ENCODE measurements at regions not wholly inside any gene's neighbourhood (a gene's known extent, or its start where the extent isn't known, plus 50 kb on each side); places are given as distances from the start of the nearest gene placed in this dataset.

DNA sequence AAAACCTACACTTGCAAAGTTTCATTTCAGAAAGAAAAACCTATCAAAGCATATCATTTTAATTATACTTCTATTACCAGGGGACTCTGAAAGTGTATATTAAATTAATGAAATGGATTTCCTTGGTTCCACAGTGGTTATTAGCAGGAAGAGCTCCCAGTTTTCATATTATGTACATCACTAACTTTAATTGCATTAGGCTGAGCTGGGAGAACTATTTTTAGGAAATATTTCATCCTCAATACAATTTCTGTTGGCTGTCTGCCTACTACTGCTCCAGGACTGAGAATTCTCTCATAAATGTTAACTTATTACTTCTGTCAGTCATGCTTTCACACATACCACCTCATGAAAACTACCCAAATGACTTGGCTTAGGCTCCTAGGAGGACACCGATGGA is 301.4 kb downstream of the CMPK2 start:
- intact Hi-C loops (cut with DNase I) = no loop called here
- DNase-seq (ENCODE audit: low spot score) = no peak

DNA sequence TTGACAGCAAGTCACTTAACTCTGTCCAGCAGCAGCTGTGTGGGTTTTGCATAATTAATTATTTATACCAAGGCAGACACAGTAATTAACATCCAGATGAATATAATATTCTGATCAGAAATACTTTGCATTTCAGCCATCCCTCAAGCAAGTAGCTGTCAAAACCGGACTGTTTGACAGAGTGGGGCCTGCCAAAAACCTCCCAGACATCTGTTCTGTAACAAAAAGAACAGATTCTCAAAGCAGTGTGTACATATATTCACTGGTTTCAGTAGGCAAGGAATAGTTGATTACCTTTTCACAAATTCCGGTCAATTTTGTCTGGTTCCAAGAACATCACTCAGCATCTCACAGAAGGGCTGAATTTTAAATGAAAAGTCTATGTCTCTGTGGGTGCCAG is 291.6 kb downstream of the CMPK2 start:
- DNase-seq (ENCODE audit: low spot score) = no peak
- intact Hi-C loops (cut with DNase I) = no loop called here

DNA sequence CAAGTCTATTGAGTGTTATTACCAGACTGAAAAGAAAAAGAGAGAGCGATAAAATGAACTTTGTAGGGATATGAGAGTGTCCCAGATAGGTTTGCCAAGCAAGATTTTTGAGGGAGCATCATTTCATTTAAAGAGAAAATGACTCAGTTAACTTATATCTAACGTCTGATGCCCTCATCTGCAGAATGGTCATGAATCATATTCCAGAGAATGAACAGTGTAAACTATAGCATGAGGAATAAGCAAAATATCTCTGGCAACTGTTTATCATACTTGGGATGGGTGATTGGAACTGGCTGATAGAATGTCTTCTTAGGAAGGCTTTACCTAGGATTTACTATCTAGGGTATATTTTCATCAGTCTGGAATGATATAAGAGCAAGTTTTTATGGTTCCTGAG is 289.4 kb downstream of the CMPK2 start:
- intact Hi-C loops (cut with DNase I) = loop anchor here in 1 of 2 donors (5.0 kb wide), 1 partner anchor 1044 kb away; no protein-coding TSS in a partner anchor
- no peak for DNase-seq (ENCODE audit: low spot score)

DNA sequence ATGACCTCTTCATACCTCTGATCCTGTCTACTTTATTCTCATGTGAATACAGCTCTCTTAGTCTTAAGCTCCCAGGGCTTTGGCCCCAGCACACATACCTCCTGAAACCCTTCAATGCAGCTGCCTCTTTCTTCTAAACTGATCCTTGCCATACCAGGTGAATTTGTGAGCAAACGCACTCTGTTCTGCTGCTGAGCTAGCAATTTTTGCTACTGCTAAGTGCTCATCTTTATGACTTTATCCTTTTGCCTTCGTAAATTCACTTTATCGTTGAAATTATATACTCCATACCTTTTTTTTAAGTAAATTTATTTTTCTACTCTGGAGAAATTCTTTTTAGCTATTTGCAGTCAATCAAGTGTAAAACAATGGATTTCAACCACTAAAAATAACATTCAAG is 287.7 kb downstream of the CMPK2 start:
- no peak for DNase-seq (ENCODE audit: low spot score)
- intact Hi-C loops (cut with DNase I) = loop anchor here in 1 of 2 donors (5.0 kb wide), 1 partner anchor 1046 kb away; no protein-coding TSS in a partner anchor

DNA sequence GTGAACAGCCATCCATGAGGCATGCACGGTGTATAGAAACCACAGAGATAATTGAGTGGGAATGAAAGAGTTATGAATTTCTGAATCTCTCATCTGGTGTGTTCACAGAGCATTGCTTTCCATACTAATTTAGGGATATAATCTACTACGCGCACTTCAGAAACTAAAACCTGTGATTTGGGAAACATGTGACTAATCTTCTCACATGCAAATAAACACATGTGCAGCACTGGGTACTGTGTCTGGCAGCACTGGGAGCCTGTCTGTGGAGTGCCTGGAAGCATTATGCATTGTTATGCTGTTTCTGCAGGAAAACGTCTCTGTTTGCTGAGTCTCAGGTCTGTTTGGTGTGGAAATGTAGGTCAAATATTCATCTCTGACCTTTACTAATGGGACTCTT is 287.3 kb downstream of the CMPK2 start:
- intact Hi-C loops (cut with DNase I) = loop anchor here in 1 of 2 donors (5.0 kb wide), 1 partner anchor 1046 kb away; no protein-coding TSS in a partner anchor
- no peak for DNase-seq (ENCODE audit: low spot score)

DNA sequence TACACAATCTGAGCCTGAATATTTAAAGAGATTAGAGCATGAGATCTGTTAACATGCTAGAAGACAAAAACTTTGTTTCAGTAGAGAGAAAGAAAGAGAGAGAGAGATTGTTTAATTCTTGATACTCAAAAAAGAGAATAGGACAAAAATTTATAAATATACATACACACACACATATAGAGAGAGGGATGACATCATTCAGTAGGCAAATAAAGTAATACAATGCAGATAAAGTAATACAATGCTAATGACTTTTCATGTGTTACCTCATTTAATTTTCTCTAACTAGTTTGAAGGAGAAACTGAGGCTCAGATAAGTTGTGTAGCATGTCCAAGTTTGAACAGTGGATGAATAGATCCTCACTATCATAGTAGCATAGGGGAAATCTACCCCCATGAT is 286.4 kb downstream of the CMPK2 start:
- intact Hi-C loops (cut with DNase I) = loop anchor here in 1 of 2 donors (5.0 kb wide), 1 partner anchor 1047 kb away; no protein-coding TSS in a partner anchor
- no peak for DNase-seq (ENCODE audit: low spot score)

DNA sequence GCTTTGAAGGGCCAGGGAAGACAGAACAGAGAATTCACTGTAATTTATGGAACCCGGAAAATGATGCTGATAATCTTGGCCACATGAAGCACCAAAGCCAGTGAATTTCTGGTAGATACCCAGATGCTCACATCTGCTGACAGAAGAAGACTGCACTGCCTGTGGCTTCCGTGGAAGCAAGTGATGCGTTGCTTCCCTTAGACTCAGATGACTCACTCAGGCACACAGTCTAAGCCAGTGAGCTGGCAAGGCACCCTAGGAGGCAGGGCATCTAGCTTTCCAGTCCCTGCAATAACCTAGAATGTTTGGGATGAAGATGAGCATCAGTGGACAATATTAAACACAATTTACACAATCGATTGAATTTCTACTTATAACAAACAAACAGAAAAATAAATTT is 284.7 kb downstream of the CMPK2 start:
- intact Hi-C loops (cut with DNase I) = no loop called here
- DNase-seq (ENCODE audit: low spot score) = no peak

DNA sequence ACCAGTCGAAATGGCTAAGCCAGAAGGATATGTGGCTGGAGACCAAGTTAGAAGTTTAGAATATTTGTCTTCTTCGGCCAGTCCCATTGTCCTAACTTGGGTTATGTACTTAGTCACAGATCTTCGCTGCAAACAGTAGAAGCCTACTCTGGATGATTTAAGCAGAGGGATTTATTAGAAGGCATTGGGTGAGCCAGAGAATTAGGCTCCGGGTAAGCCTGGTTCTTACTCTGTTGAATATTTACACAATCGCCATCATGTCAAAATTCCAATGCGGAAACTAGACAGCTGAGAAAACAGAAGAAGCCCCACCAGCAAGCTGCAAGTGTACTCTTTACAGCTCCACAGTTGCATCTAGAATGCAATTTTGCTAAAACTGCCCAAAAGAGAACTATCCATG is 276.6 kb downstream of the CMPK2 start:
- intact Hi-C loops (cut with DNase I) = no loop called here
- DNase-seq (ENCODE audit: low spot score) = no peak

DNA sequence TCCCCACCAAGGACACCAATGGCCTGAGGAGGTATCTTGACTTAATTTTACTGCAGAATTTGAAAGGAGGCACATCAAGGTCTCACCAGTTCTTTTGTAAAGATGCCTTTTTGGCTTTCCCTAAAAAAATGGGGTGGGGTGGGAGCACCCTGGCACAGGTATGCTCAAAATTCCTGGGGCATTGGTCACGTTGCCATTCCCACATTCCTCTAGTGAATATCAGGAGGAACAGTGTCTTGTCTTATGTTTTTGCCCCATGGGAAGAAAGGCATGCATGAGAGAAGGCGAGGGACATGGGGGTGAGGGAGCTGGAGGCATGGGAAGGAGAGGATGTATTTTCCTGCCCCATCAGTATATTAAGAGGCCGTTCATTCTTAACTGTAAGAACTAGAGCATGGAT is 275.3 kb downstream of the CMPK2 start:
- intact Hi-C loops (cut with DNase I) = no loop called here
- DNase-seq (ENCODE audit: low spot score) = no peak

DNA sequence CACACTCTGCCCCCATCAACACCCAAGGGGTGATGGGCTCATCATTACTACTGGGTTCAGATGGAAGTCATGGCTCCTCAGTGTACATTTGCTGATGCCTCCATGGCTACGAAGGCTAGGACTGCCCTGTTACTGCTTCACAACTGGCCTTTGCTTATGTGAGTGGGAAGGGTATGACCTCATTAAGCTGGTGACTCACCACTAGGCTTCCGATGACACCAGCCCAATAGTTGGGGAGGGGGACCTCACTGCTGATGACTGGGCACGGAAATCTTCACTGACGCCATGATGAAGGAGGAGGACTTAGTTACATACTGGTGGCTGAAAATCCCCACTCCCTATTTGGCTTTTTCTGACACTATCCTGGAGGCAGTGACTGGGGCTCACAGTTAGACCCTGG is 263.2 kb downstream of the CMPK2 start:
- no peak for DNase-seq (ENCODE audit: low spot score)
- intact Hi-C loops (cut with DNase I) = no loop called here

DNA sequence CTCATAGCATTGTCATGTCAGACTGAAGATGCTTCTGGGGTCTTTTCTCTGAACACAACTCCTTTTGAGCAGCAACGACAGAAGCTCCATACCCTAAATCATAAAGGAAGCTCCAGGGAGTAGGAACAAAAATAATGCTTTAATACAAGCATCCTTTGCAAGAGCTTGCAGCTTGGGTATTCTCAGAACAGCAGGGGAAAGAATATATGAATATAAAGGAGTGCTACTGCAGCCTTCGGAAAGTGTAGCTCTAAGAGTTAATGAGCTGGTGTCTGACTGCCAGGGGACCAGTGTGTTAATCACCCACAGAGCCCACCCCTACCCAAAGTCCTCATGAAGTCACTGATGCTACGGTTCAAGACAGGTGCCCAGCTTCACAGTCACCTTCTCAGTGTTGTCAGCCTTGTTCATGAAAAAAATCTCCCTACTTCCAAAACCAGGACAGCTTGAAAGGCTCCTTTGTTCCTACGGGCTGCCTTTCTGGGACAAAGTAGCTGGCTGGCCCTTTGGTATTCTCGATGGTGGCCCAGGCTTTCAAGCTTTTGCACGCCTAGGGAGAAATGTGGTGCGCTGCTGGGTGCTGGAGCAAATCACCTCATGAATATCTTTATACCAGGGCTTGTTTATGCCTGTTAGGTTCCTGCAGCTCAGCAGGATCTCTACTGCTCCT is 259.7 kb downstream of the CMPK2 start:
- DNase-seq (ENCODE audit: low spot score) = no peak
- intact Hi-C loops (cut with DNase I) = no loop called here

DNA sequence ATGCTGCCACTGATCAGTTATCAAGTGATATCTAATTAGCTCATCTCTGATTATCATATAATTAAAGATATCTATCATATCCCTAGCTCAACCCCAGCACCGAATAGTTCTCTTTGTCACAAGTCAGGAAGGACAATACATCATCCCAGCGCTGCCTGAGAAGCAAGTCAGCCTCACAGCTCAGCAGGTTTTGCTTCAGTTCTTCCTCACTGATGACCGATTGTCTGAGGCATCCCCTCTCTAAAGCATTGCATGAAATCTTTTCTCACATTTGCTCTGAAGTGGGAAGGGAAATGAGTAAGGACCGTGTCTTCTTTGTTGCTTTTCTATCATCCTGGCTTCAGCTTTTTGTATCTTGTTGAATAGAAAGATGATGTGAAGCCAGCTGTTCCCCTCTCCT is 247.9 kb downstream of the CMPK2 start:
- intact Hi-C loops (cut with DNase I) = no loop called here

DNA sequence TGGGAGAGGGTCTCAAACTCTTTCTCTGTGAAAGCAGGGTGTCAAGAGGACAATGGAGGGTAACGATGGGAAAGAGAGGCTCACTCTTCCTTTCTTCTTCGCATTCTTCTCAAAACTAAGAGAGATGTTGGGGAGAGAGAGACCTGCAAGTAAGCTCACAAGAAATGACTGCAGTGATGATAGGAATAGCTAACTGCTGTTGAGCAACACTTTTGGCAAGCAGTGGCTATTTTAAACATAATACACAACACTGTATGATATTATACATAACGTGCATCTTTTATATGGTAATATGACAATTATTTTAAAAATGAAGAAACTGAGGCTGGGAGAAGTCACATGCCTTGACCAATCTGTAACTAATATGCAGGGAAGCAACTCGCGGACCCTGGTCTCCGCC is 247.5 kb downstream of the CMPK2 start:
- no peak for DNase-seq (ENCODE audit: low spot score)
- intact Hi-C loops (cut with DNase I) = no loop called here

More for the DNA sequence above, 247.9 kb downstream of the CMPK2 start:
- DNase-seq (ENCODE audit: low spot score) = no peak

DNA sequence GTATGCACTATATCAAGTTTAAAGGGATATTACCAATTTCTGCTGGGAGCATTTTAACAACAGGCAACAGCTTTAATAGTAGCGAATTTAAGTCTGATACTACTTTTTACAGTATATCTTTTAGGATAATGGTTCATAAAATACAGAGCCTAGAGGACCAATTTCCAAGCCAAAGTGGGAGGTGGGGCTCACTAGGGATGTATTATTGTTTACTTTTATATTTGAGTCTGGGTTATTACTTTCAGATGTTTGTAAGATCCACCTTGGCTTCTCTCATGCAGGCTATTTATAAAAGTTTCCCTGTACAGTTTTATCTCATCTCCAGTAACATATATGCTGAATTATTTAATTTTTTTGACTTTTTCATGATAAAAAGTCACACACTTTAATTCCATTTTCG is 242.0 kb downstream of the CMPK2 start:
- no peak for DNase-seq (ENCODE audit: low spot score)
- intact Hi-C loops (cut with DNase I) = no loop called here

DNA sequence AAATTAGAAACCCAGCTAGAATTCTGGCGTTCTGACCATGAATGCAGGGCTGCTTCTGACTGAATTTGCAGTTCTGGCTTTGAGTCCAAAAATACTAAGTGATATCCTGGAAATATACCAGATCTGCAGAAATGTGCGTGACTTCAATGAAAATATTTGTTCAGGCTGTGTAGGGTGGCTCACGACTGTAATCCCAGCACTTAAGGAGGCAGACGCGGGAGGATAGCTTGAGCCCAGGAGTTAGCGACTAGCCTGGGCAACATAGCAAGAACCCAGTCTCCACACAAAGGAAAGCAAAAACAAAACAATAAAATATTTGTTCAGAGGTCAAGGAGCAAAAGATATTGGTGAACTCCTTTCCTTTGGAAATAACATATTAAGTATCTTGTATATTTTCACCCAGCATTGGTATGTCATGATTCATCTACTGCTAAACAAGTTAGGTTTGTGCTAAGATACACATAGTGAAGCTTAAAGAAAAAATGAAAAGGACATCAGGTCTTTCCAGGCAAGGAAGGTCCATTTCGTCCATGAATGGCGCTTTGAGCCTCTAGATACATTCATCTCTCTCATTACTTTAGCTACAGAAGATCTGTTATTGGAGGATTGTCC is 239.2 kb downstream of the CMPK2 start:
- intact Hi-C loops (cut with DNase I) = no loop called here
- DNase-seq (ENCODE audit: low spot score) = no peak

DNA sequence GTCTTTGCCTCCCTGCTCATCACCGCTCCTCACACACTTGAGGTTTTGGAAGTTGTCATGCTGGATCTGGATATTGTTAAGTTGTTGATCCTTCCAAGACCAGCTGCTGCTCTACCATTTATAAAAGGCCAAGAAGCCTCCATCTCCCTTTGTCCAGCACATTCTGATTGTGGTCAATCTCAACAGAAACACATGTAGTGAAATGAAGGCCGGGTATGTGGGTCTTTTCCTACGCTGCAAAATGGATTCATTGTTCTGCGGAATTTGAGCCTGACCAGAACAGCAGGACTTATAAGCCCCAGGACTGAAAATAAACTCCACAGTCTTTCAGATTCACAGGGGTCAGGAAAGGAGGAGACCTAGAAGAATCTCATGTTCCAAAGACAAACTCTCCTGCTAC is 238.4 kb downstream of the CMPK2 start:
- intact Hi-C loops (cut with DNase I) = no loop called here
- DNase-seq (ENCODE audit: low spot score) = no peak

DNA sequence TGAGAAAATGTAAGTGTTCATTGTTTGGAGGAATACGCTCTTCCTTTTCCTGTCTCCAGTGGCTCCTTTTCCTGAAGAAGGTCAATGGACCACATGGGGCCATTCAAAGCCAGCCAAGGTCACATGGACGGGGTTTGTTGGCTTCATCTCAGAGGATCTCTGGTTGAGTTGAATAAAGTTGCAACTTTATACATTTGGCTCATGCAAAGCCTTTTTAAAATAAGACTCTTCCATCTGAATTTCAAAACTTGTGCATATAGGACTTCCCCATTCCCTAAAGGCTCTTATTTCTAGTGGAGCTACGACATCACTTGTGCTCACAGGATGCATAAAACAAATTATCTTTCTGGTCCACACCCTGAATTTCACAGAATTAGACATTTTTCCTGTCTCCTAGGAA is 235.5 kb downstream of the CMPK2 start:
- intact Hi-C loops (cut with DNase I) = no loop called here
- DNase-seq (ENCODE audit: low spot score) = no peak

DNA sequence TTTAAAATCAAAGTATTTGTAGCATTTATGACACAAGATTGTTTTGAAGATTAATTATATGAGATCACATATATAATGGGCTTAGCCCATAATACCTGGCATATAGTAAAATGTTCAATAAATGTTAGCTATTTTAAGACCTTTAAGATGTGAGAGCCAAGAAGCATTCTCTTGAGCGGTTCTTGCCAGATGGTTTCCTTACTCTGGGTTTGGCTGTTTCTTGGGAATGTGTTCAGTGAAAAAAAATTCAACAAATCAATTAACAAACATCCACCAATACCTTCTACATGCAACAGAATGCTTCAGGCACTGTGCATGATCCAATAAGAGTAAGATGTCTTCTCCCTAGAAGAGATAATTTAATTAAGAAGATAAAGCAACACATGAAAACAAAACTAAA is 230.4 kb downstream of the CMPK2 start:
- no peak for DNase-seq (ENCODE audit: low spot score)
- intact Hi-C loops (cut with DNase I) = no loop called here

DNA sequence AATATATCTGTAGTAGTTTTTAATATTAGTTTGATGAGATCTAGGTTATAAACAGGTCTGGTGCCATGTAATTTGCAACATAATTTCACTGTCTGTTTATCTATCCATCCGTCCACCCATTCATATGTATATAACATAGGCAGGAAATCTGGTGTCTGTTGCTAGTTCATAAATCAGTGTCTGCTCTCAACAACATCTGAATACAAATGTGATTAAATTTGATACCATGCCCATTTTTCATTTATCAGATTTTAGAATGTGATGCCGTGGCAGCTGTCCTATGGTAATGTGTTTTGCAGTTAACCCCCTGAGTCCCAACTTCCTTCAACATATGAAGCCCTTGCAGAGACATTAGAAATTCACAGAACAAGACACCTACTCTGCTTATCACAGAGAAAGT is 228.4 kb downstream of the CMPK2 start:
- intact Hi-C loops (cut with DNase I) = no loop called here
- DNase-seq (ENCODE audit: low spot score) = no peak

DNA sequence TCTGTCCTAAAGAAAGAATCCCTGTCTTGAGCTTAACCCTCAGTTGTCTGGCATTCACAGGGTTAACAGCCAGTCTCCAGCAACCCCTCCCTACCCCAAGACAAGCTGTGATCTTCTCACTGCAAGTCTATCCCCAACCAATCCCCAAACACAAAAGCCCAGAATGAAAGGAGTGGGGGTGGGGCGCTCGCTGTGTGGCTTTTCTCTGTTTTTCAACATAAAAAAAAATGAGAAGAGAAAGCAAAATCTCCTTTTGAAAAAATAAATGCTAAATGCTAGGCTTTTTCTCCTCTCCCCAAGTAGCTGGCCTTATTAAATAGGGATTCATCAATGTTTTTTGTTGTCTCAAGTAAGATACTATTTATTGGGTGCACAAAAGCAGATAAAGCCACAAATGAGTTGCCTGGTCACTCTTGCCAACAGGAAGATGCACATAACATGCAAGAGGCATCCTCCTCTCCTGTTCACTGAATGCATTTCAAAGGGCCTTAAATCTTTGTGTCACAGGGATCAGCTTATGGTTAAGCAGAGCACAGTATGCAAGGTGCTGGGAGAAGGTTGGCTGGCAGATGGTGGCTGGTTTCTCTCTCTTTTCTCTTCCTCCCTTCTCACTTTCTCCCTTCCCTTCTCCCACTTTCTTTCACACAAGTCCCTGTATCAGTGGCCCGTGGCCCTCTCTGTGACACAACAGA is 225.6 kb downstream of the CMPK2 start:
- DNase-seq (ENCODE audit: low spot score) = no peak
- intact Hi-C loops (cut with DNase I) = no loop called here

DNA sequence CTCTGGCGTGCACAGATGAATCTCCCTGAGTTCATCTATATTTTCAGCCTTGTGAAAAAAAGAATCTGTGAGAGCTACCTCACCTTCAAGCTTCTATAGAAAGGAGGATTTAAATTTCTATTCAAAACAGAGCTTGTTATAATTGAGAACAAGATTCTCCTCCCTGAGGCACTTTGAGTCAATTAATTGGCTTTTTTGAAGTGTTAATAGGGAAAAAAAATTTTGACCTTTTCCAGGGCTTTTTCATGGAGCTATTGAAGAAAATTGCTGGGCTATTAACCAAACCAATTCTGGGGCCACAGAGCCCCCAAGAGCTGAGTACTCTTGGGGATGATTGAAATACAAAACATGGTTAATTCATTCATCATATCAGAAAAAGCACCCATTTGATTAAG is 225.1 kb downstream of the CMPK2 start:
- no peak for DNase-seq (ENCODE audit: low spot score)
- intact Hi-C loops (cut with DNase I) = no loop called here

Data from posterior vena cava (tissue), 2 donors.